SU-DHL-6 (cell line): ENCODE measurements at regions not wholly inside any gene's neighbourhood (a gene's known extent, or its start where the extent isn't known, plus 50 kb on each side); places are given as distances from the start of the nearest gene placed in this dataset.

ENCODE experiments used
- CTCF ChIP-seq: fragments of 200-600 bp; sonication (generic); IDR thresholded peaks from one replicate; pipeline ENCODE4 v1.5.1; 2017; ENCODE audit warnings: antibody characterized with exemption, mild to moderate bottlenecking, low read length, moderate library complexity; ENCODE audit not compliant: insufficient read depth, poor library complexity, severe bottlenecking
- EZH2phosphoT487 ChIP-seq: fragments of 200-600 bp; sonication (generic), shearing (Covaris generic); conservative IDR thresholded peaks from 2 replicates; pipeline ENCODE4 v1.6.1; 2018; ENCODE audit warnings: mild to moderate bottlenecking, antibody characterized with exemption, low read length, moderate library complexity, mixed read lengths

DNA sequence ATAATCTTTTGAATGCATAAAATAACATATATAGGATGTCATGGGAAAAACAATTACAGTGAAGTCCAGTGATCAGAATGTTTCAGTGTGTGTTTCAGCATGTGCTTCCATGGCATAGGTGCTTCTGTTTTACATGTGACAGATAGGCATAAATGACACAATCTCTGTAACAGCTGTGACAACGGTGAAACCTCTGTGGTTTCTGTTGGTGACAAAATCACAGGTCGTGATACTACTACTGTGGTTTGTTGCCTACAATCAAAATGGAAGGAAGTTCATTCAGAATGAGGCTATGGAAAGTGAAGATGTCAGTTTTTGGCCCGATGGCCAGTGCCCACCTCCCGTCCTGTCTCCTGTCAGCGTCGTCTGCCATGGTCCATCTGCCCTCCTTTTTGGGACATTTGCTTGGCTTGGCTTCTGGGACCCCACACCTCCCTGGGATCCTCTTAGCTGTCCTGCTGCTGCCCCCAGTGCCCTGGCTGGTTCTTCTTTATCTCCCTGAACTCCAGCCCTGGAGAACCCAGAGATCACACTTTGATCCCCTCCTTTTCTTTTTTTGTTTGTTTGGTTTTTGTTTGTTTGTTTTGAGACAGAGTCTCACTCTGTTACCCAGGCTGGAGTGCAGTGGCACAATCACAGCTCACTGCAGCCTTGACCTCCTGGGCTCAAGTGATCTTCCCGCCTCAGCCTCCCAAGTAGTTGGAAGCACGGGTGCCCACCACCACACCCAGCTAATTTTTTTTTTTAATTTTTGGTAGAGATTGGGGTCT lies 79.3 kb upstream of the NAA20 start:
- TF ChIP-seq CTCF, result no peak
- TF ChIP-seq EZH2phosphoT487, result no peak
